OCI-LY1 (cell line): ENCODE measurements at regions not wholly inside any gene's neighbourhood (a gene's known extent, or its start where the extent isn't known, plus 50 kb on each side); places are given as distances from the start of the nearest gene placed in this dataset.

Experiments used
- H2AFZ ChIP-seq: fragments of 200-600 bp; sonication (generic), shearing (Covaris generic); 2 replicates; pipeline ENCODE4 v1.6.0; 2014; ENCODE audit warnings: antibody characterized with exemption, mild to moderate bottlenecking, low read length
- H3F3A ChIP-seq: fragments of 200-600 bp; sonication (generic), shearing (Covaris generic); 2 replicates; pipeline ENCODE4 v1.6.0; 2014; ENCODE audit warnings: mild to moderate bottlenecking, antibody characterized with exemption, low read length, moderate library complexity; ENCODE audit not compliant: insufficient read depth
- H3K27ac ChIP-seq: fragments of 200-600 bp; sonication (generic); 2 replicates; pipeline ENCODE4 v1.5.1; 2014; ENCODE audit warnings: low read length, mixed run types, mild to moderate bottlenecking, low read depth; ENCODE audit not compliant: poor library complexity, severe bottlenecking
- H3K27me3 ChIP-seq: fragments of 200-600 bp; sonication (generic); 2 replicates; pipeline ENCODE4 v1.6.0; 2014; ENCODE audit warnings: antibody characterized with exemption, mild to moderate bottlenecking, low read length, moderate library complexity; ENCODE audit not compliant: insufficient read depth
- H3K36me3 ChIP-seq: fragments of 200-600 bp; sonication (generic); 2 replicates; pipeline ENCODE4 v1.6.1; 2014; ENCODE audit warnings: mild to moderate bottlenecking, antibody characterized with exemption, low read length, moderate library complexity, mixed read lengths; ENCODE audit not compliant: insufficient read depth
- H3K4me1 ChIP-seq: fragments of 200-600 bp; sonication (generic); 2 replicates; pipeline ENCODE4 v1.5.1; 2014; ENCODE audit warnings: mild to moderate bottlenecking, low read length, moderate library complexity; ENCODE audit not compliant: insufficient read depth, severe bottlenecking
- H3K4me2 ChIP-seq: fragments of 200-600 bp; sonication (generic), shearing (Covaris generic); 2 replicates; pipeline ENCODE4 v1.6.1; 2014; ENCODE audit warnings: low read length
- H3K4me3 ChIP-seq: fragments of 200-600 bp; sonication (generic); 2 replicates; pipeline ENCODE4 v1.5.1; 2014; ENCODE audit warnings: low read length, low read depth, mild to moderate bottlenecking, mixed read lengths; ENCODE audit not compliant: poor library complexity, severe bottlenecking
- H3K79me2 ChIP-seq: fragments of 200-600 bp; shearing (Covaris generic); 2 replicates; pipeline ENCODE4 v1.6.1; 2016; ENCODE audit warnings: mixed run types, low read length, mixed read lengths; ENCODE audit not compliant: insufficient read depth
- H3K9ac ChIP-seq: fragments of 200-600 bp; sonication (generic), shearing (Covaris generic); 2 replicates; pipeline ENCODE4 v1.6.1; 2014; ENCODE audit warnings: mild to moderate bottlenecking, low read length, mixed read lengths
- H3K9me2 ChIP-seq: fragments of 200-600 bp; sonication (generic), shearing (Covaris generic); 2 replicates; pipeline ENCODE4 v1.6.1; 2014; ENCODE audit warnings: low read depth, mild to moderate bottlenecking, low read length, mixed read lengths
- H3K9me3 ChIP-seq: fragments of 200-600 bp; shearing (Covaris generic); 2 replicates; pipeline ENCODE4 v1.6.1; 2014; ENCODE audit warnings: low read length, mixed read lengths
- H4K20me1 ChIP-seq: fragments of 200-600 bp; sonication (generic), shearing (Covaris generic); 2 replicates; pipeline ENCODE4 v1.6.0; 2016; ENCODE audit warnings: mild to moderate bottlenecking, low read length; ENCODE audit not compliant: insufficient read depth
- EZH2 ChIP-seq: fragments of 200-600 bp; sonication (generic), shearing (Covaris generic); IDR thresholded peaks from 2 replicates; pipeline ENCODE4 v1.8.0; 2017; ENCODE audit warnings: borderline replicate concordance, mixed run types, mild to moderate bottlenecking, antibody characterized with exemption, low read length, moderate library complexity, mixed read lengths
- TF ChIP-seq, protein P1 (sequence below): fragments of 200-600 bp; sonication (generic), shearing (Covaris generic); IDR thresholded peaks from 2 replicates; pipeline ENCODE4 v1.5.1; 2017; ENCODE audit warnings: mild to moderate bottlenecking, antibody characterized with exemption, low read length, moderate library complexity, mixed read lengths

DNA sequence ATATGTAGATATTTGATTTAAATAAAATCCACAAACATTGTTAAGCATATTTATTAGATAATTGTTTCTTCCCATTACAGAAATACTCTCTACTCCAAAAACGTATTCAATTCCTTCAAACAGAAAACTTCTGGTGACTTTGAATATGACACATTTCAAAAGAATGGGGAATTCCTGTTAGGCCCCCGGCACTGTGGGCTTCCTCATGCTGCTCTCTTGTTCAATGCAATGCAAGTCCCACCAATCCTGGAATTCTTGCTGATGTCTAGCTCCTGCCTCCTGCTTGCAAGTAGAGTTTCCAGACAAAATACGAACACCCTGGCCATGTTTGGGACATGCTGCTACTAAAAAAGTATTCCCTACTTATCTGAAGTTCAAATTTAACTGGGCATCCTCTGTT lies 544.1 kb downstream of the QKI start:
- Histone ChIP-seq H3K79me2 (no peaks in the 10 kb centered on the region), H4K20me1 (no peaks in the 10 kb centered on the region), H3K9ac (no peak overlapping the region), H3K9me2 (no peaks in the 10 kb centered on the region), H3K27ac (no peak overlapping the region), H2AFZ (no peak overlapping the region), H3K36me3 (no peaks in the 10 kb centered on the region), H3K9me3 (no peaks in the 10 kb centered on the region), H3F3A (no peaks in the 10 kb centered on the region), H3K4me2 (no peak overlapping the region), H3K4me3 (no peak overlapping the region), H3K27me3 (no peaks in the 10 kb centered on the region), H3K4me1 (peaks cover 4% of the 10 kb centered on the region)
- TF ChIP-seq EZH2 = no peak
- TF ChIP-seq, protein P1, sequence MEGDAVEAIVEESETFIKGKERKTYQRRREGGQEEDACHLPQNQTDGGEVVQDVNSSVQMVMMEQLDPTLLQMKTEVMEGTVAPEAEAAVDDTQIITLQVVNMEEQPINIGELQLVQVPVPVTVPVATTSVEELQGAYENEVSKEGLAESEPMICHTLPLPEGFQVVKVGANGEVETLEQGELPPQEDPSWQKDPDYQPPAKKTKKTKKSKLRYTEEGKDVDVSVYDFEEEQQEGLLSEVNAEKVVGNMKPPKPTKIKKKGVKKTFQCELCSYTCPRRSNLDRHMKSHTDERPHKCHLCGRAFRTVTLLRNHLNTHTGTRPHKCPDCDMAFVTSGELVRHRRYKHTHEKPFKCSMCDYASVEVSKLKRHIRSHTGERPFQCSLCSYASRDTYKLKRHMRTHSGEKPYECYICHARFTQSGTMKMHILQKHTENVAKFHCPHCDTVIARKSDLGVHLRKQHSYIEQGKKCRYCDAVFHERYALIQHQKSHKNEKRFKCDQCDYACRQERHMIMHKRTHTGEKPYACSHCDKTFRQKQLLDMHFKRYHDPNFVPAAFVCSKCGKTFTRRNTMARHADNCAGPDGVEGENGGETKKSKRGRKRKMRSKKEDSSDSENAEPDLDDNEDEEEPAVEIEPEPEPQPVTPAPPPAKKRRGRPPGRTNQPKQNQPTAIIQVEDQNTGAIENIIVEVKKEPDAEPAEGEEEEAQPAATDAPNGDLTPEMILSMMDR = no peak

DNA sequence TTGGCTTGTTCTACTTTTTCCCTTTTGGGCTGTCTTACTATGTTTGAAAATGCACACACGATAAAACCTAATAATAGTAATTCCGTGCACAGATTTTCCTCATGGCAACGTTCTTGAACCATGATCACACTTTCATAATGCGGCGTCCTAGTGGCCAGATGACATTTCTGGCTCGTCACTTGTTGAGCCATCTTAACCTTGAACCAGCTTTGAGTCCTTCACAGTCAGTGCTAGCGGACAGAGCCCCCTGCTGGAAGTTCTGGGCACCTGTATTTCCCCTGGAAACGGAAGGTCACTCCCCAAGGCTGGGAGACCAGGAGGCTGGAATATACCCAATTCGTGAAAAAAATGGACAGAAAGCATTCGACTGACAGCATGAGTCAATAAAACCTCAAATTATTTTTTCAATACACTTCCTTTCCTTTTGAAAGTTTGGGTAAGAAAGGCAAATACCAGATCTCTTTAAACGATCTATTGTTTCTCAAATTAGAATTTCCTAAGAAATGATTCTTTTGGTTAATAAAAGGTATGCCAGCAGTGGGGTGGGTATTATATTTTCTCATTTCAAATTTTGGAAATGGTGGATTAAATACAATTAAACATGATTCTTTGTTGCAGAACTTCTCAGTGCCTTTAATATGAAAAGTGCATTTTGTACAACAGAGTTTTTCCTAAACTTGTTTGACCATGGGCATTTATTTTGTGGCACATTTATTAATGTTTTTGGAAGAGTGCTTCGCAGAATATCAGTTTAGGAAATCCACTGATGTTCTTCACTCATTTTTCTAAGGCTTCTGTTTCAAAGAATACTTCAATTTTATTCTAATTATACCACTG lies 542.3 kb downstream of the QKI start:
- Histone ChIP-seq H3K4me1 (peaks cover 14% of the 10 kb centered on the region), H3K27me3 (no peaks in the 10 kb centered on the region), H3F3A (no peaks in the 10 kb centered on the region), H2AFZ (no peak overlapping the region), H3K36me3 (no peaks in the 10 kb centered on the region), H3K9ac (no peak overlapping the region), H3K79me2 (no peaks in the 10 kb centered on the region), H3K4me3 (no peak overlapping the region), H3K9me3 (no peaks in the 10 kb centered on the region), H3K4me2 (no peak overlapping the region), H3K9me2 (no peaks in the 10 kb centered on the region), H3K27ac (no peak overlapping the region), H4K20me1 (no peaks in the 10 kb centered on the region)
- TF ChIP-seq, protein P1 = peak; percentile 96
- no peak for TF ChIP-seq EZH2

DNA sequence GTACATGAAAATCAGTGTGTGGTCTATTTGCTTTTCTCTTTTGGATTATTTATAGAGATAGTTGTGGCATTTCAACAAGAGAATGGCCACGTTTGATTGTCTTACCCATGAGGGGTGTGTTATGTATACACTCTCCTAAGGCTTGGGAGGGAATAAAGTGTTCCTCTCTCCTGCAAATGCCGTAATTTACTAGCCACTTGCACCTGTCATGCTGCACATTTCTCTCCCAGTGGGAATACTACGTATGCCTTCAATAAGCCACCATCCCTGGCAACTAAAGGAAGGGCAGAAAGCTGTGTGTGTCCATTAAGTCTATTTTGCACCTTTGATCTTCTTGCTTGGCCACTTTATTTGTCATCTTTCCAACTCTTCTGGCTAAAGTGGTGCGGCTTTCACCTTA lies 541.2 kb downstream of the QKI start:
- TF ChIP-seq EZH2 = no peak
- TF ChIP-seq, protein P1 = no peak
- Histone ChIP-seq H3K27ac (no peak overlapping the region), H3K9me2 (no peaks in the 10 kb centered on the region), H3K79me2 (no peaks in the 10 kb centered on the region), H3K4me1 (peaks cover 14% of the 10 kb centered on the region), H2AFZ (no peak overlapping the region), H3K9me3 (no peaks in the 10 kb centered on the region), H4K20me1 (no peaks in the 10 kb centered on the region), H3K9ac (no peak overlapping the region), H3K36me3 (no peaks in the 10 kb centered on the region), H3K27me3 (no peaks in the 10 kb centered on the region), H3K4me2 (no peak overlapping the region), H3K4me3 (no peak overlapping the region), H3F3A (no peaks in the 10 kb centered on the region)
